ENCODE measurements at regions not wholly inside any gene's neighbourhood (a gene's known extent, or its start where the extent isn't known, plus 50 kb on each side); places are given as distances from the start of the nearest gene placed in this dataset.

DNA sequence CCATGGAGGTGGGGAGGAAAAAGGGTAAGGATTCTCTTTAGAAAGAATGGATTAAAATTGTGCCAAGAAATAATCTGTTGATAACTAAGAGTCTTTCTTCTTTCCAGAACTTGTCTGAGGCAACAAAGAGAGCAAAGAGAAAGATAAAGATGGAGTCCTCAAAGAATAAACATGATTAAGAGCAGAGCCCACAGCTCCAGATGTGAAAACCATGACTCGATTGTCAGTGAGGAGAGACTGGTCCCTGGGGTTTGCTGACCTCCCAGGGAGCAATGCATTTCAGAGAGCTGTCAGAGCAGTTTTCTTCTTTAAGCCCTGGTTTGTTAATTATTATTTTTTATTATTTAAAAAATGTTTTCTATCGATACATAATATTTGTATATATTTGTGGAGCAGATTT lies 74.6 kb downstream of the TMEM100 start:
- Histone ChIP-seq H3K4me3 (ENCODE audit: low read length) (no peak overlapping the region), H3K9me3 (ENCODE audit: low read depth, low read length) (no peaks in the 10 kb centered on the region), H3K27me3 (ENCODE audit: insufficient read depth, low read length) (no peaks in the 10 kb centered on the region), H3K4me1 (ENCODE audit: insufficient read depth, low read length) (peaks cover 8% of the 10 kb centered on the region)

DNA sequence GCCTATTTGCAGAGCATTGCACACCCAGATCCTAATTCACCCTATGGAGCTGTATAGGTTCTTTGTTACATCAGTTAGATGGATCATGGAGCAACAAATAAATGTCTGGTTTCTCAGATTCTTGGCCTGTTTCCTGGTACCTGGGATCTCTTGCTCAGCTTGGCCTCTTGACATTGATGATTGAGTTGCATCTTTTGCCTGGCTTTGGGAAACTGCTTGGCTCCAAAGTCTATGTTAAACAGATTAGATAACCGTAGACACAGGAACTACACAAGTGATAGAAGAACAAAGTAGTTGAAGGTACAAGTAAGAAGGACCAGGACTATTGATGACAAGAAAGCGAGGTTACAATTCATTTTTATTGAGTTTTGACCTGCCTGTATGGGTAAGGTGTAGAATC lies 77.3 kb downstream of the TMEM100 start:
- Histone ChIP-seq H3K9me3 (ENCODE audit: low read depth, low read length) (no peaks in the 10 kb centered on the region), H3K4me1 (ENCODE audit: insufficient read depth, low read length) (peaks cover 8% of the 10 kb centered on the region), H3K27me3 (ENCODE audit: insufficient read depth, low read length) (no peaks in the 10 kb centered on the region), H3K4me3 (ENCODE audit: low read length) (no peak overlapping the region)

DNA sequence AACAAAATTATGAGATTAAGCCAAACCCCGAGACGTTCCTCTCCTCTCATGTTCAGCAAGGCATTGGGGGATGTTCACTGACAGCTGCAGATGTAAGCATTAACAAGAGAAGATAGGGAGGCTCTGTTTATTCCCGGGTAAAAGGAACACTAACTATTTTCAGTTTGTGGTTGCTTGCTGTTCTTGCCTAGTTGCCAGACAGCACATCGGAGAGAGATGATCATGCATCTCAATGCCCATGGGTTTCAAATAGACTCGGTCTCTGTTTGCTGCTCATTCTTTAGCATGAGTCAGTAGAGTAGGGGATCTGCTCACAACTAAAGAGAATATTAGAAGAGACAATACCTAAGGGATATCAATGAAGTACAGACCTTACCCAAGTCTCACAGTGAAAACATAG lies 78.3 kb downstream of the TMEM100 start:
- Histone ChIP-seq H3K4me1 (ENCODE audit: insufficient read depth, low read length) (peaks cover 7% of the 10 kb centered on the region), H3K9me3 (ENCODE audit: low read depth, low read length) (no peaks in the 10 kb centered on the region), H3K27me3 (ENCODE audit: insufficient read depth, low read length) (no peaks in the 10 kb centered on the region), H3K4me3 (ENCODE audit: low read length) (no peak overlapping the region)

DNA sequence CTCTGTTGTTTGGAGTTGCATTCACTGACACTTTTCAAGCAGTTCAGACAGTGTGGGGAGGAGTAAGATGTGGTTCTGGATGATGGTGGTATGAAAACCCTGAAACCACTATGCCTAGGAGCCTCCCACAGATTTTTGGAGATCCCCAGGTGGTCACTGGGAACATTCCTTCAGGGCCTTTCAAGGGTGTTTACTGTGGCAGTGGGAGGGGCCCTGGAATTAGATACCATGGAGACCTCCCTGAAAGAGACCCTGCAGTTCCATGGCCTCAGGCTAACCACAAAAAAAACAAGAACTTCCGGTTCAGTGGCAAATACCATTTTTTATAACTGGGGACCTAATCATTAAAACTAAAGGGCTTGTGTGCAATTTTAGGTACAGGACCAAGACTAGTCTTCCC lies 79.9 kb downstream of the TMEM100 start:
- H3K4me1 ChIP-seq (ENCODE audit: insufficient read depth, low read length), result peaks cover 10% of the 10 kb centered on the region
- no peaks in the 10 kb centered on the region for H3K9me3 ChIP-seq (ENCODE audit: low read depth, low read length)
- no peaks in the 10 kb centered on the region for H3K27me3 ChIP-seq (ENCODE audit: insufficient read depth, low read length)
- H3K4me3 ChIP-seq (ENCODE audit: low read length), result no peak overlapping the region

DNA sequence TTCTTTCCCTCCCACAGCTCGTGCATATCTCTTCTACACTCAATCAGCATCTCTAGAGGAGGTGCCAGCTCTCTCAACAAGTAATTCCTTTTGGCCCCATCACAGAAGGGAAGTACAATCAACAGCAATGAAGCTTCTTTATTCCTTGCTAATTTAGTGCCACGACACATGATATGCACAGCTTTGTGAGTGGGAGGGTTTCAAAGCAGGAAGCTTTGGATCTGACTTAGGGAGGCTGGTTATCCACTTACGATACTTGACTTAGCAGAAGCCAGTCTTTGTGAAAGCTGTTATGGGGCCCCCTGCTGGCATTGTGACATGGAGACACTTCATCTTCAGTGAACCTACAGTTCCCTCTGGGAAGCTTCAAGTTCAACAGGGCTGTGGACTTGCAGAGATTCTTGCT lies 81.0 kb downstream of the TMEM100 start:
- Histone ChIP-seq H3K9me3 (ENCODE audit: low read depth, low read length) (no peaks in the 10 kb centered on the region), H3K4me1 (ENCODE audit: insufficient read depth, low read length) (peaks cover 10% of the 10 kb centered on the region), H3K4me3 (ENCODE audit: low read length) (no peak overlapping the region), H3K27me3 (ENCODE audit: insufficient read depth, low read length) (no peaks in the 10 kb centered on the region)

DNA sequence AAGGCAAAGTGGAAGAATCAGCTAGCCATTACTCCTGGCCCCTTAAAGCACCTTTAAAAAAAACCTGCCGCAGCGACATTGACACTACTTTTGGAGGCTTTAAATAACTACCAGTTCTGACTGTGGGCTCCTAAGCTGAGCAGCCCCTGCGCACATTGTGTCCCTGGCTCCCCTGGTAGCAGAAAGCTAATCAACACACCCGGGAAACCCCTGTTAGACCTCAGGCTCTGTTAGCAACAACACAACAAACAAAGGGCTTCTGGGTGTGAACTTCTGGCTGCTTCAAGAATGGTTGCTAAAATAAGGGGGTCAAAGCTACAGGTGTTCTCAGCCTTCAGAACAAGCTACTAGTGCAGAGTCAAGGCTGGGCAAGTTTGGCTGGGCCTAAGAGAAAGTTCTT lies 83.6 kb downstream of the TMEM100 start:
- H3K4me3 ChIP-seq (ENCODE audit: low read length), result no peak overlapping the region
- H3K9me3 ChIP-seq (ENCODE audit: low read depth, low read length), result no peaks in the 10 kb centered on the region
- peaks cover 15% of the 10 kb centered on the region for H3K4me1 ChIP-seq (ENCODE audit: insufficient read depth, low read length)
- H3K27me3 ChIP-seq (ENCODE audit: insufficient read depth, low read length), result no peaks in the 10 kb centered on the region

DNA sequence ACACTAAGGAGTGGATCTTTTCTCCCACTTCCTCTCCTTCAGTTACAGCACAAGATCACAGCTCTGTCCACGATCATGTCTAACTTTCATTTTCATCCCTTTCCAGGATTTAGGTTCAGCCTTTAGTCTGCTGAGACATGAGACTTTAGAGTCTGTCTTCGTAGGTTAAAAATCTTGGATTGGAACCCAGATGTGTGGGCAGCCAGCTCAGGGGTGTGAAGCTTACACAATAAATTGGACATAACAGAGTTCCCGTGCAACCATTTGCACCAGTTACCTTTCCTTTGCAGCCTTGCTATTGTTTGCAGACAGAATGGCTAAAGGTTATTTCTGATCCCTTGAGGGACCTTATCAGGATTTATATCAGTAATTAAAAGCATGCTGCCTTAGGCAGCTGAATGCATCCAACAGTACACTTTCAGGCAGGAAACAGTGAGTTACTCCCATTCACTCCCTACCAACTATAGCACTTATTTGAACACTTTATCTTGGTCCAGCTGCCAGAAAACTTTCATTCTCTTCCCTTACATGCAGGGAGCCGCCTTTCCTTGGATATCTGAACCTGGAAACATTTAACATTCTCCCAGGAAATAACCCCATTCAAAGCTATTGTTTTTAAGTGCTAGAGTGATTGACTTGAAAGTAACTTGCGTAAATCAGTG lies 87.3 kb downstream of the TMEM100 start:
- peaks cover 15% of the 10 kb centered on the region for H3K4me1 ChIP-seq (ENCODE audit: insufficient read depth, low read length)
- no peak overlapping the region for H3K4me3 ChIP-seq (ENCODE audit: low read length)
- no peaks in the 10 kb centered on the region for H3K27me3 ChIP-seq (ENCODE audit: insufficient read depth, low read length)
- H3K9me3 ChIP-seq (ENCODE audit: low read depth, low read length), result no peaks in the 10 kb centered on the region

DNA sequence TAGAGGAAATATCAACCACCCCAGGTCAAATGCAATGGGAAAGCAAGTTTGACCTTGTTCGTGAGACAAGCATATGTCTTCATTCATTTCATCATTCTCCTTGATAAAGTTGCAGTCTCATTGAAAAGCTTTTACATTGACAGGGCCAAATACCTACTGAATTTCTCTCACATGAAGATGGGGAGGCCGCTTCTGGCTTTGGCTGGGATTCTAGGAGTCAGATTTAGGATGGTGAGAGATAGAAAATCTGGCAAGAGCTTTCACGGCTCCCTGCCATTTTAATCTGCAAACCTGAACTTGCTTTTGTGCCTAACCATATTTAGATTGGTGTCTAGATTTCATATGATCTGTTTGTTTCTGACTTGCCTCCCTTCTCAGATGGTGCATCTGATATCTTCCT lies 88.0 kb downstream of the TMEM100 start:
- no peak overlapping the region for H3K4me3 ChIP-seq (ENCODE audit: low read length)
- no peaks in the 10 kb centered on the region for H3K9me3 ChIP-seq (ENCODE audit: low read depth, low read length)
- no peaks in the 10 kb centered on the region for H3K27me3 ChIP-seq (ENCODE audit: insufficient read depth, low read length)
- peaks cover 12% of the 10 kb centered on the region for H3K4me1 ChIP-seq (ENCODE audit: insufficient read depth, low read length)

DNA sequence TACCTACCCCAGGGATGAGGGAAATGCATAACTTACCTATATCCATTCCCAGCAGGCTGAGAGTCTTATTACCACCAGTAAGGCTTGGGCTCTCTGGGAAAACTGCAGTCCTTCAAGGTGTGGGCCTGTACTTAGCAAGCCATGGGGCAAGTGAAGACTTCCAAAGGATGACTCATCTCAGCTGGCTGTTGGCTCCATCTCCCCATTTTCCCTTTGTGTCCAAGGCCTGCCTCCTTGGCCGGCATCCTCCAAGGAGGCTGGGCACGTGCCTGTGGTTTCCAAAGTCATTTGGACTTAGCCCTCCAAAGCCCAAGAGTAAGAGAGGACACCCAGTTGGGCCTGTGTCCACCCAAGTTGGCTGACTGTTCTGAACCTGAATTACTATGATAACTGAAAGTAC lies 89.8 kb downstream of the TMEM100 start:
- Histone ChIP-seq H3K27me3 (ENCODE audit: insufficient read depth, low read length) (no peaks in the 10 kb centered on the region), H3K4me1 (ENCODE audit: insufficient read depth, low read length) (peaks cover 5% of the 10 kb centered on the region), H3K4me3 (ENCODE audit: low read length) (no peak overlapping the region), H3K9me3 (ENCODE audit: low read depth, low read length) (no peaks in the 10 kb centered on the region)

DNA sequence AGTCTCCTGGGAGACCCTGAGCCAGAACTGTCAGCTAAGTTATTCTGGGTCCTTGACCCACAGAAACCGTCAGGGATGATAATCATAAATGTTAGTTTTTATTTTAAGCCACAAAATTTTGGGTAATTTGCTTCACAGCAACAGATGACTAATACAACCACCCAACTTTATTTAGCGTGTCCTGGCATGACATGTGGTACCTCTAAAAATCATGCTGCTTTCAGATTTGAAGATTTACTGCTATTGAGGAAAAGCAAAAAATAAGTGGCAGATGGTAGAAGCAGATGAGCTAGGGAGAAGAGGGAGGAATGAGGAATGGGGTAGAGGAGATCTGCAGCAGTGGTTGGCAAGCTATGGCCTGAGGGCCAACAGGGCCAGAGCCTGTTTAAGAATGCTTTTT lies 90.4 kb downstream of the TMEM100 start:
- no peak overlapping the region for H3K4me3 ChIP-seq (ENCODE audit: low read length)
- no peaks in the 10 kb centered on the region for H3K27me3 ChIP-seq (ENCODE audit: insufficient read depth, low read length)
- H3K4me1 ChIP-seq (ENCODE audit: insufficient read depth, low read length), result peaks cover 5% of the 10 kb centered on the region
- no peaks in the 10 kb centered on the region for H3K9me3 ChIP-seq (ENCODE audit: low read depth, low read length)

DNA sequence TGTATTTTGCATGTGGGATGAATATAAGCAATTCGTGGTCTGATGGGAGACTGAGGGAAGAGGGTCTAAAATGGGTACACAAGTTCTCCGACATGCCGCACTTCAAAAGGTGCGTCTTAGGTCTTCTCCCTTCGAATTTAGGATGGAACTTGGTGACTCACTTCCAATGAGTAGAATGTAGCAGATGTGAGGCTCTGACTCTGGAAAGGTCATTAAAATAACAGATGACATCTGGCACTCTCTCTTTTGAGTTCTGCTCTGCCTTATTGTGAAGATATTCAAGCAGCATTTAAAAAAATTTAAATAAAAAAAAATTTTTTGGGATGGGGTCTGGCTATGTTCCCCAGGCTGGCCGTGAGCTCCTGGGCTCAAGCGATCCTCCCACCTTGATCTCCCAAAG lies 92.7 kb downstream of the TMEM100 start:
- no peaks in the 10 kb centered on the region for H3K9me3 ChIP-seq (ENCODE audit: low read depth, low read length)
- H3K4me3 ChIP-seq (ENCODE audit: low read length), result no peak overlapping the region

DNA sequence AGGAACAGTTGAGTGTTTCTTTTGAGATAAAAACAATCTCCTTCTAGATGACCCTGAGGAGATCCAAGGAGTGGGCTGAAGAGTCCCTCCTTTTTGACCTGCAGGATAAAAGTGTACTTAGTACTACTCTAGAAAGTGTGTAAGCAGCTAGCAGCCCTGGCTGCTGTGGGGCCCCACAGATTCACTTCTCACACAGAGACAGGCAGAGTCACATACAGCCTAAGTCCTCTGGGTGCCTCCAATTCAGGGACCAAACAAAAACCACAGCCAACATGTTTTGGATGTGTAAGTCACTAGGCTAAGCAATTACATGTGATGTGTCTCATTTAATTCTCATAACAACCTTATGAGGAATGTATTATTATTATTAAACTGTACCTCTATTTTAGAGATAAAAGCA lies 97.1 kb downstream of the TMEM100 start:
- Histone ChIP-seq H3K27me3 (ENCODE audit: insufficient read depth, low read length) (no peaks in the 10 kb centered on the region), H3K9me3 (ENCODE audit: low read depth, low read length) (no peaks in the 10 kb centered on the region), H3K4me3 (ENCODE audit: low read length) (no peak overlapping the region), H3K4me1 (ENCODE audit: insufficient read depth, low read length) (no peaks in the 10 kb centered on the region)

More for the DNA sequence above, 92.7 kb downstream of the TMEM100 start:
- Histone ChIP-seq H3K27me3 (ENCODE audit: insufficient read depth, low read length) (no peaks in the 10 kb centered on the region), H3K4me1 (ENCODE audit: insufficient read depth, low read length) (no peaks in the 10 kb centered on the region)

DNA sequence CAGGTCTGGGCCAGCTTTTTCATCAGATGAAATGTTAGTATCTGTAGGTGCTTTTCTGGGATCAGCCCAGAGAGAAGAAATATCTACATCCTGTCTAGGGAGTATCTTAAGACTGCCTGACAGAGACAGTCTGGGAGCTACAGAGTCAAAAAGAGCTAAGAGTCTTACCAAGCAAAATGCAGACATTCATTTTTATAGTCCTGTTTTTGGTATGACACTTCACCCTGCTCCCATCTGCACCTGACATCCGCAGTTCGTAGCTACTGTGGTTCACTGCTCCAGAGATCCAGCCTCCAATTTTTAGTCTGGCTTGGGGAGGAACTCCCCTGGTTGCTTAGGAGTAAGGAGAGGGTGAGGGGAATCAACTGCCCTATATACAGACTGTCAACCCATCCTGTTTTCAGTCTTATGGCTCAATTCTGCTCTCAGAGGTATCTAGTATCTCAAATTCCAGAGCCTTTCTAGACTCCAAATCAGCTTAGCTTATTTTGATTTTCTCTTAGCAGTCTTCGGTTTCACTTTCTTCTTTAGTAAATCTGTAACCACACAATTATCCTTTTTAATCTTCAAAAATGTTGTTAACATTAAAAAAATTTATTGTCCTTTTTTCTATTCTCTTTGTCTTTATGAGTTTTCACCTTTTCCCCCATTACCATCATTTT lies 97.8 kb downstream of the TMEM100 start:
- Histone ChIP-seq H3K4me3 (ENCODE audit: low read length) (no peak overlapping the region), H3K27me3 (ENCODE audit: insufficient read depth, low read length) (no peaks in the 10 kb centered on the region), H3K4me1 (ENCODE audit: insufficient read depth, low read length) (no peaks in the 10 kb centered on the region), H3K9me3 (ENCODE audit: low read depth, low read length) (no peaks in the 10 kb centered on the region)

DNA sequence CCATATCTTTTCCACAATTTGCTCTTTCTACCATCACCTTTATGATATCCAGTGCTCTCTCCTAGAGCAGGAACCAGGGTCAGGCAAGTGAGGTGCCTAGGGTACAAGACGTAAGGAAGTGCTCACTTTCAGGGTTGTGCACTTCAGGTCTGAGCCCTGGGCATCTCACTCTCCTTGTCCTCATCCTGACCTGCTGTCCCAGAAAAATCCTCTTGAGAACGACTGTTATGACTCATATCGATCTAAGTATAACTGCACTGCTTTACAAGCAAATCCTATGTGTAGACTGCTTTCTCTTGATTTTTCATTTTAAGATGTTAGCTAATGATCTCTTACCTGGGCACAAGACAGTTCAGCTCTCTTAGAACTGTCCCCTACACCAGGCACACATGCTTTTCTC lies 100.1 kb downstream of the TMEM100 start:
- Histone ChIP-seq H3K27me3 (ENCODE audit: insufficient read depth, low read length) (peaks cover under 1% of the 10 kb centered on the region), H3K9me3 (ENCODE audit: low read depth, low read length) (no peaks in the 10 kb centered on the region), H3K4me3 (ENCODE audit: low read length) (no peak overlapping the region), H3K4me1 (ENCODE audit: insufficient read depth, low read length) (no peaks in the 10 kb centered on the region)

DNA sequence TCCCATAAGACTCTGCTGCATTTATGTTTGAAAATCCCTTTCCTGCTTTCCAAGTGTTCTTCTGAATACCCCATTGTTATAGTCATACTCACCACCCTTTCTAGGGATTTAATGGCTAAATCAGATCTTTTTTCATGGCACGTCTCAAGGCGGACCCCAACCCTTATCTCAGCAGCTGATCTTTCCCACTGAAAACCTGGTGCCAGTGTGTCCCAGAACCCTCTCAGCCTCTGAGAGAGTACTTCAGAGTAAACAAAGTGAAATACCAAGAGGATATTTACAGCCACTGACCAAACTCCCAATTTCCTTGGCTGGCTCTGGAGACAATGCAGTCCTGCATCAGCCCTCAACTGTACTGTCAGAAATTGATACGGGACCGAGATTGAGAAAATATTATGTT lies 101.7 kb downstream of the TMEM100 start:
- Histone ChIP-seq H3K27me3 (ENCODE audit: insufficient read depth, low read length) (peaks cover 5% of the 10 kb centered on the region), H3K4me3 (ENCODE audit: low read length) (no peak overlapping the region), H3K9me3 (ENCODE audit: low read depth, low read length) (no peaks in the 10 kb centered on the region), H3K4me1 (ENCODE audit: insufficient read depth, low read length) (no peaks in the 10 kb centered on the region)

DNA sequence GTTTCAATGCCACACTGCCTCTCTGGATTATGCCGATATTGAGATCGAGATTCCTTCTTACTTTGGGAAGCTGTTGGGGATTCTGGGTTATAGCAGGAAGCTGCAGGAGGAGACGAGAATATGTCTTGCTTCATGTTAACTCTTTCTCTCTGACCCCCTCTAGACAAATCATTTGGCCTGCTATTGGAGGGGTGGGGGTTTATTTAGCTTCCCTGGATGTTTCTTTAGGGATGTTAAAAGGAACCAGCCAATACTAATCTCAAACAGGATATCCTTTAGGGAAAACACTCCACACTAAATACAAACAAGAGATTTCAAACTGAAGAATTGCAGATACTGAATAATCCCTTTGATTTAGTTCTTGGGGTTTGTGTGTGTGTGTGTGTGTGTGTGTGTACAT lies 102.6 kb downstream of the TMEM100 start:
- Histone ChIP-seq H3K4me3 (ENCODE audit: low read length) (no peak overlapping the region), H3K27me3 (ENCODE audit: insufficient read depth, low read length) (peaks cover 5% of the 10 kb centered on the region), H3K9me3 (ENCODE audit: low read depth, low read length) (no peaks in the 10 kb centered on the region), H3K4me1 (ENCODE audit: insufficient read depth, low read length) (no peaks in the 10 kb centered on the region)
